GM10266 (cell line): ENCODE measurements at regions not wholly inside any gene's neighbourhood (a gene's known extent, or its start where the extent isn't known, plus 50 kb on each side); places are given as distances from the start of the nearest gene placed in this dataset.

Experiments
- DNase-seq: peaks from one replicate; pipeline ENCODE4 v3.0.0; 2012; ENCODE audit errors: extremely low spot score
- TF ChIP-seq, protein P1 (sequence below): IDR thresholded peaks from 2 replicates; pipeline ENCODE4 v1.5.1; 2012; ENCODE audit warnings: mild to moderate bottlenecking, low read depth; ENCODE audit not compliant: control insufficient read depth, insufficient read depth; ENCODE audit errors: missing control alignments

DNA sequence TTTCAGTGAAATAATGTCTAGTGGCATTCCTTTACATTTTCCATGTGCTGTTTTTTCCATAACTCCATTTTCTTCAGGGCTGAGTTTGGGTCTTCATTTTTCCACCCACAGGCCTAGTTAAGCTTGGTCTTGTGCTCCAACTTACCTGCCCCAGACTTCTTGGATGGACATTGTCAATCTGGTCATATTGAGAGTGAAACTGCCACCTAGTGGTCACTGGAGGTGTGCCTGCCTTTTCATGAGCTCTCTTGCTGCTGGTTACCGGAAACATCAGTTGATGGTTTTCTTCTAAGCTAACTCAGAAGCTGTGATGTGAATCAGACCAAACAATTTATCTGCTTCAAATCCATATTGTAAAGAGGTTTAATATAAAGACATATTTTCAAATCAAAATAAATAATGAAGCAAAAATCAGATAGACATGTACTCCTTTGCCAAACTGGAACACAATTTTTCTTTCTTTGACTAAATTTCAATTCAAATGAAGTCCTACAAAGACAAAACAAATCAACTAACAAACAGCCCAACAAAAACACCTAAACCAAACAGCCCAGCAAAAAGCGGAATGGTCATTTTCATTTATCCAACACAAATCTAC, 135.1 kb upstream of the RASGRP1 start:
- TF ChIP-seq, protein P1, sequence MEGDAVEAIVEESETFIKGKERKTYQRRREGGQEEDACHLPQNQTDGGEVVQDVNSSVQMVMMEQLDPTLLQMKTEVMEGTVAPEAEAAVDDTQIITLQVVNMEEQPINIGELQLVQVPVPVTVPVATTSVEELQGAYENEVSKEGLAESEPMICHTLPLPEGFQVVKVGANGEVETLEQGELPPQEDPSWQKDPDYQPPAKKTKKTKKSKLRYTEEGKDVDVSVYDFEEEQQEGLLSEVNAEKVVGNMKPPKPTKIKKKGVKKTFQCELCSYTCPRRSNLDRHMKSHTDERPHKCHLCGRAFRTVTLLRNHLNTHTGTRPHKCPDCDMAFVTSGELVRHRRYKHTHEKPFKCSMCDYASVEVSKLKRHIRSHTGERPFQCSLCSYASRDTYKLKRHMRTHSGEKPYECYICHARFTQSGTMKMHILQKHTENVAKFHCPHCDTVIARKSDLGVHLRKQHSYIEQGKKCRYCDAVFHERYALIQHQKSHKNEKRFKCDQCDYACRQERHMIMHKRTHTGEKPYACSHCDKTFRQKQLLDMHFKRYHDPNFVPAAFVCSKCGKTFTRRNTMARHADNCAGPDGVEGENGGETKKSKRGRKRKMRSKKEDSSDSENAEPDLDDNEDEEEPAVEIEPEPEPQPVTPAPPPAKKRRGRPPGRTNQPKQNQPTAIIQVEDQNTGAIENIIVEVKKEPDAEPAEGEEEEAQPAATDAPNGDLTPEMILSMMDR: peak; percentile 96

DNA sequence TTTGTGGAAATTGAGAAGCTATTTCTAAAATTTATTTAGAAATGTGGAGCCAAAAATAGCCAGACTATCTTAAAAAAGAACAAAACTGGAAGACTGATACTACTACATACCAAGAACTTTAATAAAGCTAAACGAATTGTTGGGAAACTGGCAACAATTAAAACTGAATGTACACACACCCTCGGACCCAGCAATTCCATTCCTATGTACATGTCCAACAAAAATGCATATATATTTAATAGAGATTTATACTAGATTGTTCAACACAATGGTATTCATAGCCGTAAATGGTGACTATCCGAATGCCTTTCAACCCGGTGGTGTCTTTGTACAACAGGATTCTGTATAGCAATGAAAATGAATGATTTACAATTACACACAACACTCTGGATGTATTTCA, 136.5 kb upstream of the RASGRP1 start:
- no peak for DNase-seq

More for the DNA sequence above, 135.1 kb upstream of the RASGRP1 start:
- DNase-seq: peak; percentile 57

DNA sequence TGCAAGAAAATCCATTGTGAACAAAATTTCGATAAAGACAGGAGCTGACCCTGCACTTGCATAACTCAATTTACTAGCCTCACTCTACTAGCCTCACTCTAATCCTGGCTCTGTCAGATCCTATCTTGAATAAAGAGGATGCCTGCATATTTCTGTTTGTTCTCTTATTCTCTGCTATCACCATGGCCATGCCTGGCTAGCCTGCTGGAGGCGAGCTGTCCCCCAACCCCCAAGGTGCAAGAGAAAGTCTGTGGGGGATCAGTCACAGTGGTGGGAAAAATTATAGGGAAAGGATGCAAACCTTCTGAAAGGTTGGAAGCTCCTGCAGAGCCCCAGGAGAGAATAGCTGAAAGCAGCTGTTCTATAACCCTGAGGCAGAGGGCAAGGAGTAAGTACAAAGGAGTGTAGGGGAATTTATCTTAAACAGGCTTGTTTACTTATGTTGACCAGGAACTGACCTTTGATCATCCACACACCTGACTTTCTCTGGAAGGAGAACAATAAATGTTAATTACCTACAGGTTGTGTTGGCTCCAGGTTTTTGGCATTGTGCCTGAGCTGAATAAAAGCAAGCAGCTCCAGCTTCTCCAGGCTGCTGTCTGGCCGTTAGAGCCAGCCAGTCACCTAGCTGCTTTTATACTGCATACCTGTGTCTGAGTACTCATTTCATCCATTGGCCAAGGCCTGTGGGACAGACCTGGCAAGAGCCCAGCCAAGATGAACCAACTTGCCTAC, 137.7 kb upstream of the RASGRP1 start:
- DNase-seq: no peak
- TF ChIP-seq, protein P1: no peak

More for the DNA sequence above, 136.5 kb upstream of the RASGRP1 start:
- TF ChIP-seq, protein P1: no peak

DNA sequence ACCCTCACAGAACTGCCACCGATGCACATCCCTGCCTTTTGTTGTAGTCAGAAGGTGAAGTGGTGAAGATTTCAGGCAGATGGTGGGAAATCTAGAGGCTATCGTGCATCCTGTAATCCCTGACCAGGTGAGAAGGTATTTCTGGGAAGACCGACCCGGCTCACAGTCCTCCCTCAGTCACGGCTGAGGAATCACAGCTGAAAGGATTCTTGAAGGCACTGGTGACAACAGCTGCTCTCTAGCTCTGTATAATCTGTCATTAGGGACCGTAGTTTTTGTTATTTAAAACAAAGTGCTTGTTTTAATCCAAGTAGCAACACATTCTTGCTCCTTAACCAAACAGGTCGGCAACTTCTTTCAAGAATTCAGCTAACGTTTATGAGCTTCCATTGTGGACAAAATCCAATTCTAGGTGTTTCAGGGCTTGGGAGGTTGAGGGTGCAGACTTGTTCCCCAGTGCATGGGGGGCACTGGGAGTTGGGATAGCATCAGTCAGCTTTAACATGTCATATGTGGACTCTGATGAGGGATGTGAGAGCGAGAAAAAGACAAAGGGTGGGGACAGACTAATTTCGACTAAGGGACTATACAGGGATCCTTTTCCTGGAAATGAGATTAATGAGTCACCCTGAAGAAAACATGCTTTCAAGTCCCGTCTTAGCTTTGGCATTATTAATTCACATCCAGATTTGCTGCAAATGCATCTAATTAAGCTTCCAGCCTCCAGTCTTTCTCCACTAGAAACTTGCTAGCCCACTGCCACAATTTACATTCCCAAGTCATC, 141.0 kb upstream of the RASGRP1 start:
- DNase-seq: no peak
- TF ChIP-seq, protein P1: no peak

DNA sequence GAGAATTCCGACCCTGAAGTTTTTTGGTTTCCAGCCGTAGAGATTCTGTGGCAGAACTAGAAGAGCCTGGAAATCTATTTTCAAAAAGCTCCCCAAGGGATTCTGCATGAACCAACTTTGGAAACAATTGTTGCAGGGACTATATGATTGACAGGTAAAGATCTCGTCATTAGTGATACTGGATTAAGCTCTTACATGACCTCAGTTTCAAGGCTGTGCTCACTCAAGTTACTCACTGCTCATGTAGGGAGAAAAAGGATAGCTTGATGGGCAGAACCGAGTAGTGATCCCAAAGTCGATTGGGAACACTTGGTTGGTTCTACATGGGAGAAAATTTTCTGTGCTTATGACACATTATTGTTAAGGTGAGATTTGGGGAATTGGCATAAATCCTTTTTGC, 142.3 kb upstream of the RASGRP1 start:
- DNase-seq: no peak
- TF ChIP-seq, protein P1: no peak

DNA sequence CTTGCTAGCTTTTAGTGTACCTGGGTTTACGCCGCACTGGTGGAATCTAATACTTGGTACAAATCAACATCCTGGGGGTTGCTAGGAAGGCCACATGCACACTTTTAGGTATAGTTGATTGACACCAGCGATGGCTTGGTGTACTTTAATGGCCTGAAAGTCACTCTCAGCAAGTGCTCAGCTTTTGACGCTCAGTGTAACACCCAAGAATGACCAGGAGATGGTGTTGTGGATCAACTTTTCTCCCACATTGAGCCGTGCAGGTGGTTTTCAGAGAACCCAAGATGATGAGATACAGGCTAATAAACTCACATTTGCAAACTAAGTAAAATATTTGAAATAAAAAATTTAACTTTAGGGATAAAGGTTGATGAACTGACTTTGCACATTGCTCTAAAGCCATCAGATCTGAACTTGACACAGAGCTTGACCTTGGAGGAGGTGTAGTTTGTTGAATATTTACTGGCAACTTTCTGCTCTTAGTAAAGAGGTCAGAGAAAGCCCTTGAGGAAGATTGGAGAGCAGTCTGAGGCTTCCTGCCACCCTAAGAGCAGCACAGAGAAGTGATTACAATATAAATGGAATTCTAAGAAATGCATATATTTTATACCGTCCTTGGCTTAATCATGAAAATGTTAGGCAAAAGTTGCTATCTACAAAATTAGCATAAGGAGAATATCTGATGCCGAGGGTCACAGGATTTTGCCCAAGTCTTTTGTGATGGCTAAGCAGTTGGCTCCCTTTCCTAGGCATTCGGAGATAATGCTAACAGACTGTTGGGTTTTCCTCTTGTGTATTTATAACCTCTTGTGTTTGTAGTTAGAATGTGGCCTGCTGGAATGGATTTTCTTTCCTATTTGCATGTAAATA, 143.4 kb upstream of the RASGRP1 start:
- TF ChIP-seq, protein P1: peak; percentile 70
- DNase-seq: peak; percentile 45
